HL-60 (cell line): ENCODE measurements at regions not wholly inside any gene's neighbourhood (a gene's known extent, or its start where the extent isn't known, plus 50 kb on each side); places are given as distances from the start of the nearest gene placed in this dataset.

Source experiments
- GABPA ChIP-seq: IDR thresholded peaks from 2 replicates; pipeline ENCODE4 v1.6.1; 2012; ENCODE audit warnings: low read depth
- POLR2AphosphoS5 ChIP-seq: IDR thresholded peaks from 2 replicates; pipeline ENCODE4 v1.6.1; 2012; ENCODE audit warnings: low read depth
- TF ChIP-seq, protein P1 (sequence below): IDR thresholded peaks from one replicate; pipeline ENCODE4 v1.5.1; 2011; ENCODE audit warnings: low read length, control low read depth, inconsistent platforms; ENCODE audit not compliant: insufficient read depth

DNA sequence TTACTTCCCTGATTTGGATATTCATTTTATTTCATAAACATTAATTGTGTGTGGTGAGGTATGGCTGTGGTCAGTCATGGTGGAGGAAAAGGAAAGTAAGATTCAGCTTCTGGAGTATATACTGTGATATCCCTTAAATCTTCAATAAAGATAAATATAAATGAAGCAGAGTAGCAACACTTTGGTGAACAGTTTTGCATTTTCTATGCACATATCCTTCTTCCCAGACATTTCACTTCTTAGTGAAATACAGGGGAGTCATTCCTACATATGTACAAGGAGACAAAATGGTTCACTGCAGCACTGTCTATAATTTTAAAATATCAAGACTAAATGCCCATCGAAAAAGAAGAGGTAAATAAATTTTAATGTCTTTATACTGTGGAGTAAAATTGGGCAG is 61.3 kb downstream of the DISP1 start:
- TF ChIP-seq, protein P1, sequence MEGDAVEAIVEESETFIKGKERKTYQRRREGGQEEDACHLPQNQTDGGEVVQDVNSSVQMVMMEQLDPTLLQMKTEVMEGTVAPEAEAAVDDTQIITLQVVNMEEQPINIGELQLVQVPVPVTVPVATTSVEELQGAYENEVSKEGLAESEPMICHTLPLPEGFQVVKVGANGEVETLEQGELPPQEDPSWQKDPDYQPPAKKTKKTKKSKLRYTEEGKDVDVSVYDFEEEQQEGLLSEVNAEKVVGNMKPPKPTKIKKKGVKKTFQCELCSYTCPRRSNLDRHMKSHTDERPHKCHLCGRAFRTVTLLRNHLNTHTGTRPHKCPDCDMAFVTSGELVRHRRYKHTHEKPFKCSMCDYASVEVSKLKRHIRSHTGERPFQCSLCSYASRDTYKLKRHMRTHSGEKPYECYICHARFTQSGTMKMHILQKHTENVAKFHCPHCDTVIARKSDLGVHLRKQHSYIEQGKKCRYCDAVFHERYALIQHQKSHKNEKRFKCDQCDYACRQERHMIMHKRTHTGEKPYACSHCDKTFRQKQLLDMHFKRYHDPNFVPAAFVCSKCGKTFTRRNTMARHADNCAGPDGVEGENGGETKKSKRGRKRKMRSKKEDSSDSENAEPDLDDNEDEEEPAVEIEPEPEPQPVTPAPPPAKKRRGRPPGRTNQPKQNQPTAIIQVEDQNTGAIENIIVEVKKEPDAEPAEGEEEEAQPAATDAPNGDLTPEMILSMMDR: no peak
- TF ChIP-seq GABPA (no peak), POLR2AphosphoS5 (no peak)
